Mesenchymal stem cell (in vitro differentiated cells and primary cell): ENCODE measurements at regions not wholly inside any gene's neighbourhood (a gene's known extent, or its start where the extent isn't known, plus 50 kb on each side); places are given as distances from the start of the nearest gene placed in this dataset.

ENCODE experiments used
- DNase-seq: peaks from one replicate; pipeline ENCODE4 v3.0.0-alpha.2; 2013
- H2AFZ ChIP-seq: one replicate; pipeline ENCODE4 v1.6.1; 2013; ENCODE audit warnings: low read depth, mild to moderate bottlenecking, control low read depth, inconsistent platforms, low read length, moderate library complexity
- H2AK5ac ChIP-seq: 2 replicates; pipeline ENCODE4 v1.6.1; 2013; ENCODE audit warnings: low read length, moderate library complexity, mild to moderate bottlenecking, inconsistent platforms; ENCODE audit not compliant: severe bottlenecking
- H2BK120ac ChIP-seq: one replicate; pipeline ENCODE4 v1.6.1; 2013; ENCODE audit warnings: low read depth, mild to moderate bottlenecking, inconsistent platforms, low read length, moderate library complexity
- H2BK12ac ChIP-seq, 2 experiments: one replicate each; pipeline ENCODE4 v1.6.1; 2013; ENCODE audit warnings: inconsistent platforms in 2 of 2, low read length in 2 of 2, mild to moderate bottlenecking in 2 of 2, moderate library complexity in 2 of 2, control low read depth in 1 of 2
- H2BK15ac ChIP-seq: one replicate; pipeline ENCODE4 v1.6.1; 2013; ENCODE audit warnings: mild to moderate bottlenecking, low read depth, inconsistent platforms; ENCODE audit not compliant: poor library complexity, severe bottlenecking
- H2BK5ac ChIP-seq: 2 replicates; pipeline ENCODE4 v1.6.1; 2013; ENCODE audit warnings: low read depth, mild to moderate bottlenecking, low read length, control low read depth, inconsistent platforms; ENCODE audit not compliant: poor library complexity, severe bottlenecking
- H3K14ac ChIP-seq, 2 experiments: one replicate each; pipeline ENCODE4 v1.6.1; 2013; ENCODE audit warnings: inconsistent platforms in 2 of 2, low read length in 2 of 2, control low read depth in 1 of 2, mild to moderate bottlenecking in 1 of 2, moderate library complexity in 1 of 2
- H3K18ac ChIP-seq, 2 experiments: one replicate each; pipeline ENCODE4 v1.6.1; 2013; ENCODE audit warnings: inconsistent platforms in 2 of 2, low read length in 2 of 2, control low read depth in 1 of 2, low read depth in 1 of 2, mild to moderate bottlenecking in 1 of 2
- H3K23ac ChIP-seq, 2 experiments: one replicate each; pipeline ENCODE4 v1.6.1; 2013; ENCODE audit warnings: inconsistent platforms in 2 of 2, low read length in 2 of 2, mild to moderate bottlenecking in 2 of 2, moderate library complexity in 2 of 2, control low read depth in 1 of 2
- H3K27ac ChIP-seq: 2 replicates; pipeline ENCODE4 v1.5.1; 2013; ENCODE audit warnings: mild to moderate bottlenecking, moderate library complexity, low read length, control low read depth, inconsistent platforms; ENCODE audit not compliant: poor library complexity, severe bottlenecking
- H3K27me3 ChIP-seq, 2 experiments: 2 replicates each; pipeline versions ENCODE4 v1.6.1 to v1.7.0; 2013; ENCODE audit warnings: low read length in 2 of 2, mild to moderate bottlenecking in 2 of 2, moderate library complexity in 2 of 2, control low read depth in 1 of 2, inconsistent platforms in 1 of 2; ENCODE audit not compliant: control insufficient read depth in 1 of 2, insufficient read depth in 1 of 2
- H3K36me3 ChIP-seq, 2 experiments: 2 replicates each; pipeline versions ENCODE4 v1.6.1 to v1.7.0; 2013; ENCODE audit warnings: low read length in 2 of 2, control low read depth in 1 of 2, inconsistent platforms in 1 of 2, low read depth in 1 of 2, mild to moderate bottlenecking in 1 of 2; ENCODE audit not compliant: insufficient read depth in 2 of 2, control insufficient read depth in 1 of 2
- H3K4ac ChIP-seq, 2 experiments: one replicate each; pipeline ENCODE4 v1.6.1; 2013; ENCODE audit warnings: inconsistent platforms in 2 of 2, low read length in 2 of 2, mild to moderate bottlenecking in 2 of 2, moderate library complexity in 2 of 2, control low read depth in 1 of 2, low read depth in 1 of 2
- H3K4me1 ChIP-seq: 2 replicates; pipeline ENCODE4 v1.6.1; 2013; ENCODE audit warnings: low read depth, low read length, control low read depth; ENCODE audit not compliant: control insufficient read depth, insufficient read depth
- H3K4me2 ChIP-seq: 2 replicates; pipeline ENCODE4 v1.6.1; 2013; ENCODE audit warnings: low read length, mild to moderate bottlenecking, inconsistent platforms; ENCODE audit not compliant: poor library complexity, severe bottlenecking
- H3K4me3 ChIP-seq, 2 experiments: 2 replicates each; pipeline versions ENCODE4 v1.5.1 to v1.7.0; 2013; ENCODE audit warnings: low read length in 2 of 2, mild to moderate bottlenecking in 2 of 2, control low read depth in 1 of 2, low read depth in 1 of 2; ENCODE audit not compliant: insufficient read depth in 1 of 2
- H3K79me1 ChIP-seq: replicated peaks from 2 replicates; pipeline ENCODE4 v1.6.1; 2013; ENCODE audit warnings: mild to moderate bottlenecking, control low read depth, low read length, inconsistent platforms; ENCODE audit not compliant: poor library complexity, severe bottlenecking
- H3K9ac ChIP-seq: 2 replicates; pipeline ENCODE4 v1.7.0; 2013; ENCODE audit warnings: mild to moderate bottlenecking, low read length, moderate library complexity
- H3K9me3 ChIP-seq: 2 replicates; pipeline ENCODE4 v1.7.0; 2013; ENCODE audit warnings: mild to moderate bottlenecking, low read length; ENCODE audit not compliant: control insufficient read depth
- H4K8ac ChIP-seq: one replicate; pipeline ENCODE4 v1.6.1; 2013; ENCODE audit warnings: inconsistent platforms, mild to moderate bottlenecking, low read length, moderate library complexity
- H4K91ac ChIP-seq: one replicate; pipeline ENCODE4 v1.6.1; 2013; ENCODE audit warnings: mild to moderate bottlenecking, low read length, inconsistent platforms
- WGBS: methylation state at CpG from one replicate; pipeline ENCODE4 v1.1.7; 2013; ENCODE audit warnings: mixed read lengths; 5-methylcytosine and 5-hydroxymethylcytosine counted together

DNA sequence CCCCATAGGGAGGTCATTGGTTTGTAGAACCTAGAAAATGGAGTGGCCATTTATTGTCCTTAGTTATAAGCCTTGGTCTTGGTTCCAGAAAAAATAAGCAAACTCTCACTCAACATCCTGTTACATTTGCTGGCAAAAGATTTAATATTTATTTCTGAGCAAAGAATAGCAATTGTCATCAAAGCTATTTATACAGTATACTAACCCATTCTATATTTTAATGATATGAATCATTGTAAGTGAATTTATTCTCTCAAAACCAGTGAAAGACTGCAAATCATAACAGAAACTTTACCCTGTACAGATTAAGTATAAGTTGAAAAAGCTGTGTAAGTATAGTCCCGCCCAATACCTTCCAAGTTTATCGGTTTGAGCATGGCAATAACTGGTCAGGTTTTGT lies 364.4 kb downstream of the CD109 start:
- no peak overlapping the region for H2AK5ac ChIP-seq
- WGBS, result 94% methylated on average over 2 of the region's 2 CpGs
- H3K9ac ChIP-seq, result no peak overlapping the region
- H3K36me3 ChIP-seq, result no peaks in the 10 kb centered on the region
- H3K4ac ChIP-seq, result no peak overlapping the region
- H2BK12ac ChIP-seq, result no peak overlapping the region
- no peak for DNase-seq
- H2AFZ ChIP-seq, result no peak overlapping the region
- H3K27ac ChIP-seq, result no peak overlapping the region
- H3K4me1 ChIP-seq, result no peaks in the 10 kb centered on the region
- H3K4me3 ChIP-seq, result no peak overlapping the region
- H3K14ac ChIP-seq, result no peak overlapping the region
- H3K23ac ChIP-seq, result no peak overlapping the region
- no peak overlapping the region for H2BK5ac ChIP-seq
- H3K18ac ChIP-seq, result no peak overlapping the region
- no peak overlapping the region for H2BK120ac ChIP-seq
- no peak overlapping the region for H2BK15ac ChIP-seq
- H3K27me3 ChIP-seq, result no peaks in the 10 kb centered on the region
- no peak overlapping the region for H4K91ac ChIP-seq
- H3K9me3 ChIP-seq, result no peaks in the 10 kb centered on the region
- H4K8ac ChIP-seq, result no peak overlapping the region
- H3K4me2 ChIP-seq, result no peak overlapping the region
- H3K79me1 ChIP-seq, result no peaks in the 10 kb centered on the region

DNA sequence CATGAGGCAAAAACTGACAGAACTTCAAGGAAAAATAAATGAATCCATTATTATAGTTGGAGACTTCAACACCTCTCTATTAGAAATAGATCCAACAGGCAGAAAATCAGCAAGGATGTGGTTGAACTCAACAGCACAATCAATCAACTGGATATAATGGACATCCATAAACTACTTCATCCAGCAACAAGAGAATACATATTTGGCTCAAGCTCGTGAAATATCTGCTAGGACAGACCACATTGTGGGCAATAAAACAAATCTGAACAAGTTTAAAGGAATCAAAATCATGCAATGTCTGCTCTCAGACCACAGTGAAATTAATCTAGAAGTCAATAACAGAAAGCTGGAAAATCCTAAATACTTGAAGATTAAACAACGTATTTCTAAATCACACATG lies 362.6 kb downstream of the CD109 start:
- H3K4ac ChIP-seq, result no peak overlapping the region
- H2BK120ac ChIP-seq, result no peak overlapping the region
- 76% methylated on average over 1 of the region's 2 CpGs for WGBS
- no peaks in the 10 kb centered on the region for H3K27me3 ChIP-seq
- H3K9me3 ChIP-seq, result no peaks in the 10 kb centered on the region
- no peak overlapping the region for H2AK5ac ChIP-seq
- no peak overlapping the region for H3K27ac ChIP-seq
- no peak overlapping the region for H4K8ac ChIP-seq
- no peak overlapping the region for H3K4me2 ChIP-seq
- H4K91ac ChIP-seq, result no peak overlapping the region
- no peak overlapping the region for H3K4me3 ChIP-seq
- no peak overlapping the region for H2BK12ac ChIP-seq
- DNase-seq, result no peak
- H3K36me3 ChIP-seq, result no peaks in the 10 kb centered on the region
- no peak overlapping the region for H2AFZ ChIP-seq
- H3K14ac ChIP-seq, result no peak overlapping the region
- H2BK5ac ChIP-seq, result no peak overlapping the region
- no peak overlapping the region for H2BK15ac ChIP-seq
- no peaks in the 10 kb centered on the region for H3K79me1 ChIP-seq
- H3K23ac ChIP-seq, result no peak overlapping the region
- H3K18ac ChIP-seq, result no peak overlapping the region
- no peak overlapping the region for H3K9ac ChIP-seq
- no peaks in the 10 kb centered on the region for H3K4me1 ChIP-seq

DNA sequence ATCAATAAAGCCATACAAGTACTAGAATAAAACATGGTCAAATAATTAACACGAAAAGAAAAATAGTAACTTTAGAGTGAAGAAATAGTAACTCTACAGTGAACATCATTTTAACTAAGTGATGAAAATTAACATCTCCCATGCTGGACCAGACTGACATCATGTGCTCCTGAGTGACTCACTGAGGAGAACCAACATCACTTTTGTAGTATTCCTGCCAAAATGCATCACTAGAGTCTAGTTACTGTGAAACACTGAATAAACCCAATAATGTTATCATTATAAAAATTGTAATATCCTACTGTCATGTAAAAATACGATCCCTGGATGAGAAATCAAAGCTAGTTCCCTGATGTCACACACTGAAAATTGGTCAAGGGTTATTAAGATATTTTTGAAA lies 361.3 kb downstream of the CD109 start:
- H3K27ac ChIP-seq, result no peak overlapping the region
- no peak overlapping the region for H4K8ac ChIP-seq
- no peaks in the 10 kb centered on the region for H3K9me3 ChIP-seq
- H2BK15ac ChIP-seq, result no peak overlapping the region
- no peak overlapping the region for H3K4me3 ChIP-seq
- H3K36me3 ChIP-seq, result no peaks in the 10 kb centered on the region
- H3K14ac ChIP-seq, result no peak overlapping the region
- WGBS, result no CpG with 5 or more reads among the region's 2 CpGs
- no peak overlapping the region for H3K4ac ChIP-seq
- no peak overlapping the region for H2AK5ac ChIP-seq
- H3K4me2 ChIP-seq, result no peak overlapping the region
- no peak overlapping the region for H2BK12ac ChIP-seq
- H3K18ac ChIP-seq, result no peak overlapping the region
- DNase-seq, result no peak
- no peak overlapping the region for H3K9ac ChIP-seq
- H4K91ac ChIP-seq, result no peak overlapping the region
- H3K79me1 ChIP-seq, result no peaks in the 10 kb centered on the region
- H3K4me1 ChIP-seq, result no peaks in the 10 kb centered on the region
- no peak overlapping the region for H2AFZ ChIP-seq
- H2BK5ac ChIP-seq, result no peak overlapping the region
- no peaks in the 10 kb centered on the region for H3K27me3 ChIP-seq
- H2BK120ac ChIP-seq, result no peak overlapping the region
- H3K23ac ChIP-seq, result no peak overlapping the region

- Histone ChIP-seq H3K4ac (no peak overlapping the region), H2AK5ac (no peak overlapping the region), H3K27me3 (no peaks in the 10 kb centered on the region), H3K36me3 (no peaks in the 10 kb centered on the region), H3K79me1 (no peaks in the 10 kb centered on the region), H4K8ac (no peak overlapping the region), H3K4me3 (no peak overlapping the region), H3K9ac (no peak overlapping the region), H3K4me1 (no peaks in the 10 kb centered on the region), H3K27ac (no peak overlapping the region), H2BK120ac (no peak overlapping the region), H2BK5ac (no peak overlapping the region), H3K4me2 (no peak overlapping the region), H3K18ac (no peak overlapping the region), H2BK12ac (no peak overlapping the region), H3K23ac (no peak overlapping the region), H2AFZ (no peak overlapping the region), H2BK15ac (no peak overlapping the region), H3K9me3 (no peaks in the 10 kb centered on the region), H4K91ac (no peak overlapping the region), H3K14ac (no peak overlapping the region)
- no peak for DNase-seq
These were observed 358.2 kb downstream of the CD109 start for GRCh38 chr6:74054190-74054589.
